SH-SY5Y (cell line): ENCODE measurements at regions not wholly inside any gene's neighbourhood (a gene's known extent, or its start where the extent isn't known, plus 50 kb on each side); places are given as distances from the start of the nearest gene placed in this dataset.

Experiments used
- GATA2 ChIP-seq: IDR thresholded peaks from 2 replicates; pipeline ENCODE4 v1.6.1; 2011; ENCODE audit warnings: mild to moderate bottlenecking, low read depth, low read length
- GATA3 ChIP-seq: IDR thresholded peaks from 2 replicates; pipeline ENCODE4 v1.6.1; 2011; ENCODE audit warnings: low read depth, mild to moderate bottlenecking, low read length, moderate library complexity

- TF ChIP-seq GATA3 (no peak), GATA2 (0 out of 2 replicates have a peak, but pooled peaks have one; percentile 28)
Measured at GRCh38 chr6:109910571-109910970, 67.5 kb upstream of the GPR6 start.
